ENCODE measurements at regions not wholly inside any gene's neighbourhood (a gene's known extent, or its start where the extent isn't known, plus 50 kb on each side); places are given as distances from the start of the nearest gene placed in this dataset.

- no peak for TF ChIP-seq POLR2A (IDR thresholded peaks at IDR 0.05)
- TF ChIP-seq, protein P1, sequence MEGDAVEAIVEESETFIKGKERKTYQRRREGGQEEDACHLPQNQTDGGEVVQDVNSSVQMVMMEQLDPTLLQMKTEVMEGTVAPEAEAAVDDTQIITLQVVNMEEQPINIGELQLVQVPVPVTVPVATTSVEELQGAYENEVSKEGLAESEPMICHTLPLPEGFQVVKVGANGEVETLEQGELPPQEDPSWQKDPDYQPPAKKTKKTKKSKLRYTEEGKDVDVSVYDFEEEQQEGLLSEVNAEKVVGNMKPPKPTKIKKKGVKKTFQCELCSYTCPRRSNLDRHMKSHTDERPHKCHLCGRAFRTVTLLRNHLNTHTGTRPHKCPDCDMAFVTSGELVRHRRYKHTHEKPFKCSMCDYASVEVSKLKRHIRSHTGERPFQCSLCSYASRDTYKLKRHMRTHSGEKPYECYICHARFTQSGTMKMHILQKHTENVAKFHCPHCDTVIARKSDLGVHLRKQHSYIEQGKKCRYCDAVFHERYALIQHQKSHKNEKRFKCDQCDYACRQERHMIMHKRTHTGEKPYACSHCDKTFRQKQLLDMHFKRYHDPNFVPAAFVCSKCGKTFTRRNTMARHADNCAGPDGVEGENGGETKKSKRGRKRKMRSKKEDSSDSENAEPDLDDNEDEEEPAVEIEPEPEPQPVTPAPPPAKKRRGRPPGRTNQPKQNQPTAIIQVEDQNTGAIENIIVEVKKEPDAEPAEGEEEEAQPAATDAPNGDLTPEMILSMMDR (IDR thresholded peaks at IDR 0.05), result no peak
- TF ChIP-seq POLR2AphosphoS5 (IDR thresholded peaks at IDR 0.05), result no peak
Measured at GRCh38 chr13:109656206-109656605, 130.2 kb downstream of the IRS2 start.

All from gastroesophageal sphincter (tissue), 3 donors.